ENCODE measurements at regions not wholly inside any gene's neighbourhood (a gene's known extent, or its start where the extent isn't known, plus 50 kb on each side); places are given as distances from the start of the nearest gene placed in this dataset.

DNA sequence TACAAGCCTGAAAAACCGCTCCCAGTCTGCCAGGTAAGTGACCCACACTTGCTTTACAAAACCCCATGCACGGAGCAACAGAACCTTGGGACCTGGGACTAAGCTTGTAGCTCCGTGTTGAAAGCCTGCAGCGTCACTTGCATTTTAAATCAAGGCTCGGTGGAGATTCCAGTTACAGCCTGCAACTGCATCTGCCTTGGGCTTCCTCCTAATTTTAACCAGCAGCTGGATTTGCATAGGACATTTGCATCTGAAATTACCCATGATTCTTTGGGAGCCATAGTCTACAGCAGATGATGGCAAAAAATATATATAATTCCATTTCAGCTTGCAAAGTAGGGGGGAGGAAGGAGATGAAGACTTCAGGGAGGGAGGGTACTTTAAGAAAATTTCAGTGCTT lies 62.4 kb upstream of the IGSF21 start:
- TF ChIP-seq, protein P1, sequence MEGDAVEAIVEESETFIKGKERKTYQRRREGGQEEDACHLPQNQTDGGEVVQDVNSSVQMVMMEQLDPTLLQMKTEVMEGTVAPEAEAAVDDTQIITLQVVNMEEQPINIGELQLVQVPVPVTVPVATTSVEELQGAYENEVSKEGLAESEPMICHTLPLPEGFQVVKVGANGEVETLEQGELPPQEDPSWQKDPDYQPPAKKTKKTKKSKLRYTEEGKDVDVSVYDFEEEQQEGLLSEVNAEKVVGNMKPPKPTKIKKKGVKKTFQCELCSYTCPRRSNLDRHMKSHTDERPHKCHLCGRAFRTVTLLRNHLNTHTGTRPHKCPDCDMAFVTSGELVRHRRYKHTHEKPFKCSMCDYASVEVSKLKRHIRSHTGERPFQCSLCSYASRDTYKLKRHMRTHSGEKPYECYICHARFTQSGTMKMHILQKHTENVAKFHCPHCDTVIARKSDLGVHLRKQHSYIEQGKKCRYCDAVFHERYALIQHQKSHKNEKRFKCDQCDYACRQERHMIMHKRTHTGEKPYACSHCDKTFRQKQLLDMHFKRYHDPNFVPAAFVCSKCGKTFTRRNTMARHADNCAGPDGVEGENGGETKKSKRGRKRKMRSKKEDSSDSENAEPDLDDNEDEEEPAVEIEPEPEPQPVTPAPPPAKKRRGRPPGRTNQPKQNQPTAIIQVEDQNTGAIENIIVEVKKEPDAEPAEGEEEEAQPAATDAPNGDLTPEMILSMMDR (conservative IDR thresholded peaks at IDR 0.05; ENCODE audit: low read length) = no peak
- no peak for TF ChIP-seq EZH2phosphoT487 (IDR thresholded peaks at IDR 0.05; ENCODE audit: borderline replicate concordance)
